Prostate gland (tissue), 2 donors: ENCODE measurements at regions not wholly inside any gene's neighbourhood (a gene's known extent, or its start where the extent isn't known, plus 50 kb on each side); places are given as distances from the start of the nearest gene placed in this dataset.

Experiments used
- DNase-seq: peaks from one replicate; pipeline ENCODE4 v3.0.0-alpha.2; 2019; ENCODE audit warnings: low spot score
- H3K27ac ChIP-seq, 2 donors: fragments of 200-600 bp; sonication (generic); 2 replicates each; pipeline ENCODE4 v1.5.1; 2017 to 2019
- H3K27me3 ChIP-seq: fragments of 200-600 bp; sonication (generic); replicated peaks from 2 replicates; pipeline ENCODE4 v1.5.1; 2019; ENCODE audit not compliant: insufficient read depth
- H3K36me3 ChIP-seq, 2 donors: fragments of 200-600 bp; sonication (generic); 1 replicate in 1 of 2; 2 replicates in 1 of 2; pipeline versions ENCODE4 v1.5.1 to v1.8.1; 2017 to 2019
- H3K4me1 ChIP-seq: fragments of 200-600 bp; sonication (generic); replicated peaks from 2 replicates; pipeline ENCODE4 v1.5.1; 2019
- H3K4me3 ChIP-seq, 2 donors: fragments of 200-600 bp; sonication (generic); 2 replicates each; pipeline ENCODE4 v1.5.1; 2017 to 2019
- H3K9me3 ChIP-seq: fragments of 200-600 bp; sonication (generic); 2 replicates; pipeline ENCODE4 v1.5.1; 2017
- POLR2A ChIP-seq: fragments of 450-650 bp; IDR thresholded peaks from one replicate; pipeline ENCODE4 v1.6.1; 2016; ENCODE audit warnings: antibody characterized with exemption, mild to moderate bottlenecking
- POLR2AphosphoS5 ChIP-seq: sonication (generic); formaldehyde crosslinking; IDR thresholded peaks from one replicate; pipeline ENCODE4 v1.6.1; 2017; ENCODE audit warnings: antibody characterized with exemption
- WGBS: methylation state at CpG from one replicate; pipeline ENCODE4 v1.1.5; 2018; 5-methylcytosine and 5-hydroxymethylcytosine counted together
- intact Hi-C: fragments of 100-400 bp; cut with DNase I; formaldehyde crosslinking; loops from one replicate; pipeline ENCODE4 v1.14.2; 2022
- TF ChIP-seq, protein P1 (sequence below), 4 experiments: fragments of 200-600 bp in 2 of 4; fragments of 450-650 bp in 2 of 4; sonication (generic) in 2 of 4; IDR thresholded peaks; 1 replicate in 3 of 4; 2 replicates in 1 of 4; pipeline ENCODE4 v1.5.1; 2016 to 2019; ENCODE audit warnings: antibody characterized with exemption in 4 of 4, mild to moderate bottlenecking in 2 of 4, moderate library complexity in 2 of 4

DNA sequence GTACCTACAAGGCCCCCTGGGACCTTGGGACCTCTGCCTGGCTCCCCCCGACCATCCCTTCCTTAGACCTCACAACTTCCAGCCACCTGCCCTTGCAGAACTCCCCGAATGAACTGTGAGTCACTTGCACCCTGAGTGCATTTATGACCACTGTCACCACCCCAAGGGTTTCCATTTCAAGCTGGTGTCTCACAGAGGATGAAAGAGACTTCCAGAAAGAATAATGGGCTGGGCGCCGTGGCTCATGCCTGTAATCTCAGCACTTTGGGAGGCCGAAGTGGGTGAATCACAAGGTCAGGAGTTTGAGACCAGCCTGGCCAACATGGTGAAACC is 124.5 kb upstream of the CIBAR2 start:
- Histone ChIP-seq H3K27ac (no peak overlapping the region), H3K4me1 (peaks cover 13% of the 10 kb centered on the region), H3K36me3 (no peaks in the 10 kb centered on the region), H3K9me3 (no peaks in the 10 kb centered on the region), H3K27me3 (no peaks in the 10 kb centered on the region), H3K4me3 (no peak overlapping the region)
- intact Hi-C loops = loop anchor here (5.0 kb wide), 1 partner anchor 34 kb away; no protein-coding TSS in a partner anchor
- DNase-seq = no peak
- 84% methylated on average over 5 of the region's 5 CpGs for WGBS
- TF ChIP-seq, protein P1, sequence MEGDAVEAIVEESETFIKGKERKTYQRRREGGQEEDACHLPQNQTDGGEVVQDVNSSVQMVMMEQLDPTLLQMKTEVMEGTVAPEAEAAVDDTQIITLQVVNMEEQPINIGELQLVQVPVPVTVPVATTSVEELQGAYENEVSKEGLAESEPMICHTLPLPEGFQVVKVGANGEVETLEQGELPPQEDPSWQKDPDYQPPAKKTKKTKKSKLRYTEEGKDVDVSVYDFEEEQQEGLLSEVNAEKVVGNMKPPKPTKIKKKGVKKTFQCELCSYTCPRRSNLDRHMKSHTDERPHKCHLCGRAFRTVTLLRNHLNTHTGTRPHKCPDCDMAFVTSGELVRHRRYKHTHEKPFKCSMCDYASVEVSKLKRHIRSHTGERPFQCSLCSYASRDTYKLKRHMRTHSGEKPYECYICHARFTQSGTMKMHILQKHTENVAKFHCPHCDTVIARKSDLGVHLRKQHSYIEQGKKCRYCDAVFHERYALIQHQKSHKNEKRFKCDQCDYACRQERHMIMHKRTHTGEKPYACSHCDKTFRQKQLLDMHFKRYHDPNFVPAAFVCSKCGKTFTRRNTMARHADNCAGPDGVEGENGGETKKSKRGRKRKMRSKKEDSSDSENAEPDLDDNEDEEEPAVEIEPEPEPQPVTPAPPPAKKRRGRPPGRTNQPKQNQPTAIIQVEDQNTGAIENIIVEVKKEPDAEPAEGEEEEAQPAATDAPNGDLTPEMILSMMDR (IDR thresholded peaks at IDR 0.05) = no peak
- TF ChIP-seq POLR2A = no peak
- no peak for TF ChIP-seq POLR2AphosphoS5

DNA sequence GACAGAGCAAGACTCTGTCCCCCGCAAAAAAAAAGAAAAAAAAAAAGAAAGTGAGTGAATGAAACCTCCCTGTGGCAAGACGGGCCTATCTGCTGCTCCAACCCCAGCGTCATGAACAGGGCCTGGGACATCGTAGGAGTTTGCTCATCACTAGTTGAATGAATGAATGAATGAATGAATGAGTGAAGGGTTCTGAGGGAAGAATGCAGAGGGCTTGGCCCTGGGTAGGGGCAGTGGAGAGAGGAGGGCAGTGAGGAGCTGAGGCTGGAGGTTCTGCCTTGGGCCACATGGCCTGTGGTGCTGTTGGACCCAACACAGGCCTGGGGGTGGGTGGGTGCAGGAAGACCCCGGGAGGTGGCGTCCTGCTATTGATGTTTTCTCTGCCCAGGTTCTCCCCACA is 125.5 kb upstream of the CIBAR2 start:
- no peaks in the 10 kb centered on the region for H3K36me3 ChIP-seq
- intact Hi-C loops = loop anchor here (5.0 kb wide), 1 partner anchor 36 kb away; no protein-coding TSS in a partner anchor
- WGBS = 50% methylated on average over 6 of the region's 6 CpGs
- no peaks in the 10 kb centered on the region for H3K27me3 ChIP-seq
- H3K4me3 ChIP-seq = no peak overlapping the region
- H3K27ac ChIP-seq = no peak overlapping the region
- peaks cover 13% of the 10 kb centered on the region for H3K4me1 ChIP-seq
- no peak for DNase-seq
- H3K9me3 ChIP-seq = no peaks in the 10 kb centered on the region
- no peak for TF ChIP-seq POLR2AphosphoS5
- TF ChIP-seq, protein P1 (IDR thresholded peaks at IDR 0.05) = no peak
- no peak for TF ChIP-seq POLR2A

DNA sequence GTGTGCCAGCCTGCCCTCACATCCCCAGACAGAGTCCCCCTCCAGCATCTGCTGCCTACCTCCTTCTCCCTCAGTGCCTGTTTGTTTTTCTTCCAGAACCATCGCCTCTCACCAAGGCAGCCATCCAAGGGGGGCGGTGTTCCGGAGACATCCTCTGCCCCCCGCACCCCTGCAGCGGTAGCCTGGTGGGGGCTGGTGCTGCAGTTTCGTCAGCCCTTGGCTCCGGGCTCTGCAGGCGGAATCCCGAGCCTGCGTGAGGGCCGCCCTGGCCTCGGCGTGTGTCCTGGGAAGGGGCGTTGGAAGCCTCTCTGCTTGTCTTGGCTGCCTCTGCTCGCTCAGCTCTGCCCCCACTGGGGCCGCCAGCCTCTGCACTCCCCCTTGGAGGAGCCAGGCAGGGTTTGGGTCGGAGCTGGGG is 126.0 kb upstream of the CIBAR2 start:
- H3K9me3 ChIP-seq = no peaks in the 10 kb centered on the region
- no peak for DNase-seq
- no peaks in the 10 kb centered on the region for H3K27me3 ChIP-seq
- 7% methylated on average over 12 of the region's 17 CpGs for WGBS
- TF ChIP-seq, protein P1 (IDR thresholded peaks at IDR 0.05) = peak in 1 of 4 experiments; percentile 6
- TF ChIP-seq POLR2A (no peak), POLR2AphosphoS5 (peak; percentile 59)
- intact Hi-C loops = loop anchor here (5.0 kb wide), 1 partner anchor 36 kb away; no protein-coding TSS in a partner anchor
- no peaks in the 10 kb centered on the region for H3K36me3 ChIP-seq
- peaks cover 13% of the 10 kb centered on the region for H3K4me1 ChIP-seq
- H3K27ac ChIP-seq = no peak overlapping the region
- H3K4me3 ChIP-seq = no peak overlapping the region

- H3K4me3 ChIP-seq = no peak overlapping the region
Observed at GRCh38 chr16:85239239-85239638, 127.0 kb upstream of the CIBAR2 start.

GRCh38 chr16:85239871-85240270 is 127.6 kb upstream of the CIBAR2 start:
- Histone ChIP-seq H3K4me1 (peaks cover 13% of the 10 kb centered on the region), H3K27ac (no peak overlapping the region), H3K4me3 (no peak overlapping the region), H3K9me3 (no peaks in the 10 kb centered on the region), H3K27me3 (no peaks in the 10 kb centered on the region), H3K36me3 (no peaks in the 10 kb centered on the region)
- intact Hi-C loops = loop anchor here (5.0 kb wide), 2 partner anchors 38 to 123 kb away; no protein-coding TSS in a partner anchor
- no peak for DNase-seq
- TF ChIP-seq POLR2AphosphoS5 (no peak), POLR2A (no peak)
- TF ChIP-seq, protein P1 (IDR thresholded peaks at IDR 0.05) = no peak
- 90% methylated on average over 8 of the region's 8 CpGs for WGBS

More at GRCh38 chr16:85239239-85239638, 127.0 kb upstream of the CIBAR2 start:
- intact Hi-C loops = loop anchor here (5.0 kb wide), 1 partner anchor 37 kb away; no protein-coding TSS in a partner anchor
- DNase-seq = no peak
- Histone ChIP-seq H3K27ac (no peak overlapping the region), H3K9me3 (no peaks in the 10 kb centered on the region), H3K4me1 (peaks cover 13% of the 10 kb centered on the region), H3K27me3 (no peaks in the 10 kb centered on the region), H3K36me3 (no peaks in the 10 kb centered on the region)
- WGBS = 98% methylated on average over 5 of the region's 5 CpGs
- TF ChIP-seq, protein P1 (IDR thresholded peaks at IDR 0.05) = no peak
- TF ChIP-seq POLR2A (no peak), POLR2AphosphoS5 (no peak)
